KG1 (cell line): ENCODE measurements at regions not wholly inside any gene's neighbourhood (a gene's known extent, or its start where the extent isn't known, plus 50 kb on each side); places are given as distances from the start of the nearest gene placed in this dataset.
"Not testable (repeated sequence)": the region's sequence is repeated elsewhere in the genome, so short reads cannot be mapped to it uniquely, and the experiment has no call there.

Source experiments
- DNase-seq: peaks from one replicate; lab custom pipeline; 2025; lab: John Stamatoyannopoulos, UW

- DNase-seq = no peak
These were observed 646.5 kb downstream of the TENT5A start for GRCh38 chr6:81105998-81106397.

GRCh38 chr6:81098109-81098814, 654.2 kb downstream of the TENT5A start:
- DNase-seq = no peak

DNA sequence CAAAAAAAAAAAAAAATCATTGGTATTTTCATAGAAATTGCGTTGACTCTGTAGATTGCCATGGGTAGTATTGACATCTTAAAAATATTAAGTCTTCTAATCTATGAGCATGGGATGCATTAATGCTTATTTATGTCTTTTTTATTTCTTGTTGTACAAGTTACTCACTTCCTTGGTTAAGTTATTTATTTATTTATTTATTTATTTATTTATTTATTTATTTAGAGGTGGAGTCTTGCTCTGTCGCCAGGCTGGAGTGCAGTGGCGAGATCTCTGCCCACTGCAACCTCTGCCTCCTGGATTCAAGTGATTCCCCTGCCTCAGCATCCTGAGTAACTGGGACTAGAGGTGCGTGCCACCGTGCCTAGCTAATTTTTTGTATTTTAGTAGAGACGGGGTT, 656.0 kb downstream of the TENT5A start:
- not testable (repeated sequence) for DNase-seq

- DNase-seq = no peak
These were observed 659.4 kb downstream of the TENT5A start for GRCh38 chr6:81093051-81093450.

DNA sequence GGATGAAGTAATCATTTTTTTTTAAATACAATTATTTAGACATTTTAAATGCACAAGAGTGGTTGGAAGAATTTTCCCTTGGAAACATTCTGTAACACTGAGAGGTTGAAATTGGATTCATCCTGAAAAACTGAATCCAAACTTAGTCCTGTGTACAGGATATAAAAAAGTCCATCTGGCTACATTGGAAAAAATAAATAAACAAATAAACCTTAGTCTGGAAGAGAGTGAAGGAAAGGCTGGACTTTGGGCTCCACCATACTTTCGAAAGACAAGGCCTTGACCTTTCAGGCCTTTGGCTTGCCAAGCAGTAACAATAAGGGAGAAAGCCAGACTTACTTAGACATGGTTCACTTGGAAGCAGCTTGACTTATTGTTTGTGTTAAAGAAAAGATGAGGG, 664.3 kb downstream of the TENT5A start:
- DNase-seq = no peak

- DNase-seq = no peak
These were observed 665.5 kb downstream of the TENT5A start for GRCh38 chr6:81086991-81087390.

DNA sequence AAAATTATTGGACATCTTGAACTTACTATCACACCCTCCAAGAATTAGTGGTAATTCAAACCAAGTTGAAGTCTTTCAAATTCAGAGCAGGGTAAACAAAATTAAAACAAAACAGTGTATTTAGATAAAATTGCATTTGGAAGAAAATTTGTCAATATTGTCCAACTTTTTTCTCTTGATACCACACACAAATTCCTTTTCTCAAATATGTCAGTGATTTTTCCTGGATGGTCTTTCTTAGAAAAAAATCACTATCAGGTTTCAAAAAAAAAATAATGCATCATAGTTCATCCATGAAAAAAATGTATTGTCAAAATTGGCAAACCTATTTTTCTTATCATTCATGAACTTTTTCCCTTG, 667.1 kb downstream of the TENT5A start:
- no peak for DNase-seq

GRCh38 chr6:81084776-81085430, 667.6 kb downstream of the TENT5A start:
- DNase-seq = no peak

- DNase-seq = no peak
These were observed 676.5 kb downstream of the TENT5A start for GRCh38 chr6:81075974-81076373.

DNA sequence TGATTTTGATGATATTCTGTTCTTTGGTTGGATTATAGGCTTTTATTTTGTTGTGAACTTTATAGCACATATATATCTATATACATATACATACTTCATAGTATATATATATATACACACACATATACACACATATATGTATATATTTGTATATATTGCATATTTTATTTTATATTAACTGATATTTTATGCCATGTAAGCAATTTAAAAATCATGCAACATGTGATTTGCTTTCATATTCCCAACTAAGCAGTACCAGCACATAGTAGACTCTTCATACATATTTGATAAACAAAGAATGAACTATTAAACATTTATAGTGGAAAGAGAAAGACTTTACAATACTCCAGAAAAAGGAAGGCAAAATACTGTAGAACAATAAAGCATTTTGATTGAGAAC, 679.2 kb downstream of the TENT5A start:
- no peak for DNase-seq

- DNase-seq = no peak
These were observed 681.4 kb downstream of the TENT5A start for GRCh38 chr6:81071121-81071520.

GRCh38 chr6:81067057-81067456, 685.4 kb downstream of the TENT5A start:
- DNase-seq = no peak

DNA sequence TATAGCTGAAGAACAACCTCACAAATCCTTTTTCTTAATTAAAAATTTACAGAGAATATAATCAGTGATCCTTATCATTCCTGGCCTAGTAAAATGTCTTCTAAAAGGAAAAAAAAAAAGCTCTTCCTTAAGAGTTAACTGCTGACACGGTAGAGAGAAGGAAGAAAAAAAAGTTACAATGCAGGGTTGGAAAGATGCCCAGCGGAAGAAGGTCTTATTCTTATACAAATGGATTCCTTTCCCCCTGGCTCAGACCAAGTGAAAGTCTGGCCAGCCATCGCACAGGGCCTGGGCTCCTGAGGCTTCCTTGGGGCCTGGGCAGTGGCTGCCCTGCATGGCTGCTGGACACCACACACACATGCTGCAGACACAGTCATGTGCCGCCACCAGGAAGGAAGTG, 688.6 kb downstream of the TENT5A start:
- no peak for DNase-seq

DNA sequence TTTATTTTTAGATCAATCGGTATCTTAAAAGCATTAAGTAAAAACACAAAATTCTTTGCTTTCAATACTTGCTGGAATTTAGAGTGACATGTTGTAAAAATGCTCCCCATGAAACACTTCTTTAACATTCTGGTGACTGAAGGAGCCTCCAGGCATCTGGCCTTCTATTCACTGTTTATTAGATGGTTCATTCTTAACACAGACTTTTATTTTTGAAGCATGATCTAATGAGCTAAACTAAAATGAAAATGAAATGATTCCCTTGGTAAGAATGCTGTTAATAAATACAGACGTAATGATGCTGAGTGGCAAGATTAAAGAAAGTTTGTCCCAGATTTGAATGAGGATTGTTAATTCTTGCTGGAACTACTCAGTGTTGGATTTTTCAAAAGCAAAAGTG, 698.4 kb downstream of the TENT5A start:
- DNase-seq = no peak

DNA sequence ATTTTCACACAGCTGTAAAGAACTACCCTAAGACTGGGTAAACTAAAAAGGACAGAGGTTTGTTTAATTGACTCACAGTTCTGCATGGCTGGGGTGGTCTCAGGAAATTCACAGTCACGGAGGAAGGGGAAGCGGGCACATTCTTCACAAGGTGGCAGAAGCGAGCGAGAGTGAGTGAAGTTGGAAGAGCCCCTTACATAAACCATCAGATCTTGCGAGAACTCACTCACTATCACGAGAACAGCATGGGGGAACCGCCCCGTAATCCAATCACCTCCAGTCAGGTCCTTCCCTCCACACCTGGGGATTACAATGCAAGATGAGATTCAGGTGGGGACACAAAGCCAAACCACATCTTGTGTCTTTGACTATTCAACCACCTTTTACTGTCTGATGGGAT, 700.5 kb downstream of the TENT5A start:
- no peak for DNase-seq

- DNase-seq = no peak
These were observed 702.9 kb downstream of the TENT5A start for GRCh38 chr6:81049425-81050042.

- DNase-seq = no peak
These were observed 721.1 kb downstream of the TENT5A start for GRCh38 chr6:81031416-81031815.

GRCh38 chr6:81026041-81026553, 726.4 kb downstream of the TENT5A start:
- no peak for DNase-seq

GRCh38 chr6:81023709-81024108, 728.8 kb downstream of the TENT5A start:
- no peak for DNase-seq

DNA sequence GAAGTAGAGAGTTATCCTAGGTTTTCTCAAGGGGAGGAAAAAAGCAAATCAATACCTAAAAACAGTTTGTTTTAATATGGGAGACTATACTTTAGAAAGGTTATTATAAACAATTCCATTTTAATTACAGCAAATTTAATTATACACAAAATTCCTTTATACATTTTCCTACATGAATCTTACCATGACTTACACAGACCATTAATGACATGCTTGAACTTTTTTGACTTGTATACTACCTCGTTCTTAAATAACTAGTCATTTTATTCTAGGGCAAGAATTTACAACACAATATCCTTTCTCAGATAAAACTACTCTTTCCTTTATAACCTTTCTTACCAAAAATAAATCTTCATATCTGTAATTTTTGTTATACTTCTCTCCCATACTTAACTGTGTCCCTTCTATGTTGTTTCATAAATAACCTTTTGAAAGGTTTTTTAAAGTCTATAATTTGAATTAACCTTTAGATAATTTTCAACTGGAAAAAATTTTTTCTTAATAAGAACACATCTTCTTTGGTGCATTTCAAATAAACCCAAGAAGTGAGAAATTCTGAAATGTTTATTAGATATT, 729.4 kb downstream of the TENT5A start:
- no peak for DNase-seq

DNA sequence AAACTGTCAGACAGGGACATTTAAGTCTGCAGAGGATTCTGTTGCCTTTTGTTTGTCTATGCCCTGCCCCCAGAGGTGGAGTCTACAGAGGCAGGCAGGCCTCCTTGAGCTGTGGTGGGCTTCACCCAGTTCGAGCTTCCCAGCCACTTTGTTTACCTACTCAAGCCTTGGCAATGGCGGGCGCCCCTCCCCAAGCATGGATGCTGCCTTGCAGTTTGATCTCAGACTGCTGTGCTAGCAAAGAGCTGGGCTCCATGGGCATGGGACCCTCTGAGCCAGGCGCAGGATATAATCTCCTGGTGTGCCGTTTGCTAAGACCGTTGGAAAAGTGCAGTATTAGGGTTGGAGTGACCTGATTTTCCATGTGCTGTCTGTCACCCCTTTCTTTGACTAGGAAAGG, 734.9 kb downstream of the TENT5A start:
- not testable (repeated sequence) for DNase-seq

- DNase-seq = no peak
These were observed 748.6 kb downstream of the TENT5A start for GRCh38 chr6:81003894-81004293.

DNA sequence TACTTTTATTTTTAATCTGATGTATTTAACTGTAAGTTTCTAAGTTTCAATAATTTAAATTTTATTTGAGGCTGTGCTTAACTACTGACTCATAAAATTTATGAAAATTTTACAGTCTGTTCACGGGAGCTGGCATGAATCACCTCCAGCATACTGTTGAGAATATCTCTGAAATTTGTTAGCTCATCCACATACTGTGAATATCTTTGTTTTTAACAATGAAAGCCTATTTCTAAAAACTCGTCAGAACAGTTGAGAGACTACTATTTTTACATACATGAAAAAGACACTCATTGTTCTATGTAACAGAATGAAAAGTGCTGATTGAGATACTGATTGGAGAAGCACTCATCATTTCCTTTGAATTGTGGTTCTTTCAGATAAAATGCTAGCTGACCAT, 749.3 kb downstream of the TENT5A start:
- DNase-seq = no peak
